HG02943 (cell line): ENCODE measurements at regions not wholly inside any gene's neighbourhood (a gene's known extent, or its start where the extent isn't known, plus 50 kb on each side); places are given as distances from the start of the nearest gene placed in this dataset.
"Not testable (repeated sequence)": the region's sequence is repeated elsewhere in the genome, so short reads cannot be mapped to it uniquely, and the experiment has no call there.

ENCODE experiments used
- ATAC-seq: cut with Tn5 transposase; IDR thresholded peaks from one replicate; pipeline ENCODE4 v1.9.1; 2021; ENCODE audit warnings: mild to moderate bottlenecking, low read depth, moderate library complexity; ENCODE audit not compliant: unreplicated experiment

DNA sequence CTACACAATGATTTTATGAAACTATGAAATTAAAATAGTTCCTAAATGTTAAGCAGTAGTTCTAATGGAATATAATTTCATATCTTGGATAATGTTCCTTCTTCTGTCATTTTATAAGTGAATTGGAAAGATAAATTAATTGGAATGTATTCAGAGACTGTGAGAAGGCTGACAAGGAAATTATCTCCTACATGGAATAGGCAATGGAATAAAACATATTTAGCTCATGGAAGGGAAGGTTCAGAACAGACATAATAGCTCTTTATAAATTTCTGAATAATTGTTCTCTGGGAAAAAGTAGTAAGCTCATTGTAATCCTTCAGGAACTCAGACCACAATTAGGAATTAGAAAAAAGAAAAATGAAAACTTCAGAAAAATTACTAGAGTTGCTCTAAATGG is 1172.3 kb upstream of the SORCS1 start:
- no peak for ATAC-seq

DNA sequence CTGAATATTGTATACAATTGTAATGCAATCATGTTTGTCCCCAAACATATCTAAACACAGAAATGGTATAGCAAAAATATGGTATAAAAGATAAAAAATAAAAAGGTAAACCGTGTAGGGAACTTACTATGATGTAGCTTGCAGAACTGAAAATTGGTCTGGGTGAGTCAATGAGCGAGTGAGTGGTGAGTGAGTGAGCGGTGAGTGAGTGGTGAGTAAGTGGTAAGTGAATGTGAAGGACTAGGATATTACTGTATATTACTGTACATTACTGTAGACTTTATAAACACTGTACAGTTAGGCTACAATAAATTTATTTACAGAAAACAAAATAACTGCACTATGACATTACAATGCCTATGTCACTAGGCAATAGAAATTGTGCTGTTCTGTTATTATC is 1163.2 kb upstream of the SORCS1 start:
- ATAC-seq = no peak

DNA sequence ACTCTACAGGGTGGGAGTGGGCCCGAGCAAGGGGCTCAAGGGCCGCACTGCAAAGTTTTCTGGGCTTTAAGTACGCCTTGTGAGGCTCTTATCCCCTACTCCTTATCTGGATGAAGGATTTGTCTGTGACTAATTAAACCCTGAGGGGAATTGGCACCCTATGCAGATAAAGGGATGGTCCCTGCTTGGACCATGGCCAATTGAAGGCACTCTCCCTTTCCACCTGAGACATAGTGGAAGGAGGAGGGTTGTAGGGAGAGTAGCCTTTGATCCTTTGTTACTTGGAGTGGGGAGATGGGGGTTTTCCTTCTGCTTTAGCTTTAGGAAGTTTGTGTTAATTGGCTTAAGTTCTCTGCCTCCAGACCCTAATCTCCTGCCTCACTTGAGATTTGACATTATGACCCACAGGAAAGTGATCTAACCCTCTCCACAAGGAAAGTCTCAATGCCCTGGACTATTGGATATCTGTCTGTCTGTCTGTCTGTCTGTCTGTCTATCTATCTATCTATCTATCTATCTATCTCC is 1158.8 kb upstream of the SORCS1 start:
- ATAC-seq = no peak

DNA sequence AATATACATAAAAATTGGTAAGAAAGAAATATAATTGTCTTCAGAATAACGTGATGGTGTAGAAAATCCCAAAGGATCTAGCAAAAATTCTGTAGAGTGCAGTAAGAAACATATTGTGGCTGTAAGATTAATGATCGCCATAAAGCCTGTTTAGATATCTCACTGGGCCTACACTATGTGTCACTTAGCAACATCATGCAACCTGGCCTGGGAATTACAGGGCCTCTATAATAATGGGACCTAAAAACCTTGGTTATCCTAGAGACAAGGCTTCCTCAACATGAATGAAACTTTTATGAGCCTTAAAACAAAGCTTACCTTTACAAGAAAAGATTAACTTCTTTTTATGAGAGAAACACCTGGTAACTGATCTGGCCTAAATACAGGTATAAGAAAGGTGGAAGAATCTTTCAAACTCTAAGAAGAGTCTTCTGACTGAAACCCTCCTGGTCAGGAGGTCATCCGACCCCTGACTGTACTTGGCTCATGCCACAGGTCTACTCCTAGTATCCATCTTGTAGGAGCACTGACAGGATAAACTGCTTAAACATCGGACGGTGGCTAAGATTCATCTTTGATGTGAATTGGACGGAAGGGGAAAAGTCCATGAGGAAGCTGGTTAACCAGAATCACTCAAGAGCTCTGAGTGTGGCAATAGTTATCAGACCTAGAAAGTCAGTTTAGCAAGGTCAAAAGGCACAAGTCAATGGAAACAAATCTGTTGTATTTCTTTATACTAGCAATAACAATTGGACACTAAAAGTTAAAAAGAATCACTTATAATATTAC is 1155.1 kb upstream of the SORCS1 start:
- no peak for ATAC-seq

DNA sequence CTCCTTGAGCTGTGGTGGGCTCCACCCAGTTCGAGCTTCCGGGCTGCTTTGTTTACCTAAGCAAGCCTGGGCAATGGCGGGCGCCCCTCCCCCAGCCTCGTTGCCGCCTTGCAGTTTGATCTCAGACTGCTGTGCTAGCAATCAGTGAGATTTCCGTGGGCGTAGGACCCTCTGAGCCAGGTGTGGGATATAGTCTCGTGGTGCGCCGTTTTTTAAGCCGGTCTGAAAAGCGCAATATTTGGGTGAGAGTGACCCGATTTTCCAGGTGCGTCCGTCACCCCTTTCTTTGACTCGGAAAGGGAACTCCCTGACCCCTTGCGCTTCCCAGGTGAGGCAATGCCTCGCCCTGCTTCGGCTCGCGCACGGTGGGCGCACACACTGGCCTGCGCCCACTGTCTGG is 1151.1 kb upstream of the SORCS1 start:
- not testable (repeated sequence) for ATAC-seq

DNA sequence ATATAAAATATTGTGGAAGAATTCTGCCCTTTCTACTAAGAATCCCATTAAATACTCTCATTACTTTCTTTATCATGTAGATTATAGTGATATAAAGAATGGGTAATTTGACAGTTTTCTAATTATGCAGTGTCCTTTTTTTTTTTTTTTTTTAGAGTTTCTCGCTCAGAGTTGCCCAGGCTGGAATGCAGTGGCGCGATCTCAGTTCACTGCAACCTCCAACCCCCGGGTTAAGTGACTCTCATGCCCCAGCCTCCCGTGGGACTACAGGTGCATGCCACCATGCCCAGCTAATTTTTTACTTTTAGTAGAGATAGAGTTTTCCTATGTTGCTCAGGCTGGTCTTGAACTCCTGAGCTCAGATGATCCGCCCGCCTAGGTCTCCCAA is 1143.4 kb upstream of the SORCS1 start:
- no peak for ATAC-seq

DNA sequence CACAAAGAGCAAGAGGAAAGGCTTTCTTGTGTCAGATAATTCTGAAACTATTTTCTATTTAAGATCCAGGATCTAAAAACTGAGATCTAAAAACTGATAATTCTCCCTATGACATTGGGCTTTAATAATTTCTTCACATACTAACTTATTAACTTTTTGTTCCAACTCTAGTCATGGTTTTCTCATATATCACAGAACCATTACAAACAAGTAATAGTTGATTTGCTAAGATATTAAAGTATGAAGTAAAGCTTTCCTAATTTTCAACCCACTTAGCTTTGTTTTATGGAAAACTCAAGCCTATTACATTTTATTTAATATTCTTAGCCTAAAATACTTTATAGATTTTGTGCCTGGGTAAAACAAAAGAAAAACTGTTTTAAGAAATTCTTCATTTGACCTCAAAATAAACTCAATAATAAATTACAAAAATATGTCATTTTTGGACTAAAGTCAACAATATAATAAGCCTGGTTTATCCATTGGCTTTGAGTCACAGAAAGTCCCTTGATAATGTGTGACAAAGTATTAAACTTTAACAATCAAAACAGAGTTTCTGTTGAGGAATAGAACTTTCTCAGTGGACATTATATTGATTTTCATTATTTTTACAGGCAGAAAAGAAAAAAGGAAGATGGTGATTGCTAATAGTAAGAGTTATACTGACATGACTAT is 1142.9 kb upstream of the SORCS1 start:
- no peak for ATAC-seq

DNA sequence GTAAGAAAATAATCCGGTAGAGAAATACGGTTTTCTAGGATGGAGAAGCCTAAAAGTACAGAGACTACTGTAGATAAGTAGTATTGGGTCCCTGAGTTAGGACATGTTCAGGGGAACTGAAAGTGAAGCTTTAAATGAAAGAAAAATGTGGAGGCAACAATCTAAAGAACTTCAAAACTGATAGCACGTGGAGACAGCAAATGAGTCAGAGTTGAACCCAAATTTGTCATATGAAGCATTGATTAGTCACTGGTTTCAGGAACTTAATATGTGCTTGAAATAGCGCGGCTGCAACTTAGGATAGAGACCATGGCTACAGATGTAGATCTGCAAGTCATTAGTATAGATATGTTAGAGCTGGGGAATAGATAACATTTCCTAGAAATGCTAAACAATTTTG is 1138.6 kb upstream of the SORCS1 start:
- ATAC-seq = no peak

DNA sequence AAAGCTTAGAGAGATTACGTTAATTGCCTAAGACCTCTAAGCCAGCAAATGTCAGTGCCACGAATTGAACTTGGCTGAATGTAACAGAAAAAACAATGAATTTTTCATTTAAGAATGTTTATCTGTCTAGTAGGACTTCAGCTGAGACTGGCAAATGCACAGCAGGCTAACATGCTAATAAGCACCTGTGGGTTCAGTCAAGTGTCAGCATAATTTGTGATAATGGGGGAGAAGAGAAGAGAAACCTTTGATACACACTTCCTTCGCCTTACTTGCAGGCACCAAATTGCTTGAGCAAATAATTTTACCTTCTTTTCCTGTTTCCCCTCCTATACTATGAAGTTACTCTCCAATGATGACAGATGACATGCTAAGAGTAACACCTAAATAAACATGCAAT is 1136.5 kb upstream of the SORCS1 start:
- no peak for ATAC-seq

DNA sequence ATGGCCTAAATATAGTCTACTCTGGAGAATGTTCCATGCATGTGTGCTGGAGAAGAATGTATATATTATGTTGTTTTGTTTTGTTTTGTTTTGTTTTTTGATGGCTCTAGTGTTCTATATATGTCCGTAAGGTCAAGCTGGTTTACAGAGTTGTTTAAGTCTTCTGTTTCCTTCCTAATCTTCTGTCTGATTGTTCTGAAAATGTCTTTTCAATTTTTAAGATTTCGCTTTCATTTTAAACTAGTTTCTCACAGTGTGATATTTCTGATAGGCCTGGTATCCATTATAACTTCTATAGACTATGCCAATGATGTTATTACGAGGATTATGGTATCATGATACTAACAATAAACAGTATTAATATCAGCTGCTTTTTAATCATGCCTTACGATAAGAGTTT is 1126.3 kb upstream of the SORCS1 start:
- ATAC-seq = no peak

DNA sequence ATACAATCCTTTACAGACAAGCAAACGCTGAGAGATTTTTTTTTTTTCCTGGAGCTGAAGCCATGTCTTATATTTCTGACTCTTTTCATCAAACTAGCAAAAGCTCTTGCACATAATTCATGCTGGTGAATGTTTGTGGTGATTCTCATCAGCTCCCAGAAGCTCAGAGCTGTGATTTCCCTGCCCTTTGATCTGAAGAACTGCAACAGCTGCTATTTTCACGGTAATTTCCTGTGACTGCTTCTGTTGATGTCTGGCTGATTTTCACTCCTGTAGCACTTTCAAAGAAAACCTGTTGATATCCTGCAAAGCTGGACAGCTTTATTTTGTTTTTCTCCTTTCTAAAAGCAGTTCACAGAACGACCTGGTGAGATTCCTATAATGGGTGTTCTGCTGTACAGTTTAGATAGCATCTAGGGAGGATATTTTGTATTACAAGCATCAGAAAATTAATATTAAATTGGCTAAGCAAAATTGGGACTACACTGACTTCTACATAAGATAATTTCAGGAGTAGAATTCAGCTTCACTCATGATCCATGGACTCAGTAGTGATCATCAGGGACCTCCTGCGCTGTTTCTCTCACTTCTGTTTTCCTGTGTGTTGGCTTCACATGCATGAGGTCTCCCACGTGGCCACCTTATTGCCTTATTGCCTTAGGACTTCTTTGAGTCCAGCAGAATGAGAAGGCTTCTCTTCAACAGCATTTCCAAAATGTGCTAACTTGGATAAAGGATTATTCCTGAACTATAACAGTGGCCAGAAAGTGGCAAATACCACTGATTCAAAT is 1111.6 kb upstream of the SORCS1 start:
- ATAC-seq = no peak

DNA sequence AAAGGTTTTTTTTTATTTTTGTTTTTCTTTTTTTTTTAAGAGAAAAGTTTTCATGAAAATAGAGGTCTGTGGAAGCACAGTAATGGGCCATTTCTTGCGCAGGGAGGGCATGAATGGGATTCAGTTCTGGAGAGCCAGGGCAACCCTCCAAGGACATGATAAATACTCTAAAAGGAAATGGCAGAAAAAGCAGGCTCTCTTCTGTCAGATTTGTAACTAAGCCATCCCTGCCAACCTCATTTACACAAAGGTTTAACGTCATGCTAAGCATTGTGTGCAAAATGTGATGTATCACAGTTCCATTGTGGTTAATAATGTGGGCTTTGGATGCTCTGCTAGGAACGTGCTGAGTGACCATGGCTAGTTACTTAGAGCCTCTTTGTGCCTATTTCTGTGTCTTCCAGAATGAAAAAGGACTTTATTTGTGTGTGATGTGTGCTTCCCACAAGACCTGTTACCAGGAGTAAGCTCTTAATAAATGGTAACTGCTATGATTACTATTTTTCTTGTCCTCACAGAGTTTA is 1095.9 kb upstream of the SORCS1 start:
- ATAC-seq = no peak

DNA sequence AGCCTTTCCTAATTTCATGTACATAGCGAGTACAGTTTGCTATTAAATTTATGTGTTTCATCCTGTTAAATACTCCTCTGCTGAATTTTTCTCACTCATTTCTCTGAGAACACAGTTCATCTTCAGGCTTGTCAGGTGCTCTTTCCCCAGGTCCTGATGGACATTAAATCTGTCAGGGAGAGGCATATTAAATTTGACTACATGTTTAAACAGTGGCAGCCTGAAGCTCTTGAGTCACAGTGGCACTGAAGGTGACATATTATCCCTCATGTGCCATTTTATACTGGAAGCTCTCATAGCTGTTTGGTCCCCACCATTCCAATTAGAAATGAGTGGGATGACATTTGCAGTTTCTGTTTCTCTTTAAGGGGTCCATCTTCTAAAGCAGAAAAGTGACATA is 1089.6 kb upstream of the SORCS1 start:
- no peak for ATAC-seq

DNA sequence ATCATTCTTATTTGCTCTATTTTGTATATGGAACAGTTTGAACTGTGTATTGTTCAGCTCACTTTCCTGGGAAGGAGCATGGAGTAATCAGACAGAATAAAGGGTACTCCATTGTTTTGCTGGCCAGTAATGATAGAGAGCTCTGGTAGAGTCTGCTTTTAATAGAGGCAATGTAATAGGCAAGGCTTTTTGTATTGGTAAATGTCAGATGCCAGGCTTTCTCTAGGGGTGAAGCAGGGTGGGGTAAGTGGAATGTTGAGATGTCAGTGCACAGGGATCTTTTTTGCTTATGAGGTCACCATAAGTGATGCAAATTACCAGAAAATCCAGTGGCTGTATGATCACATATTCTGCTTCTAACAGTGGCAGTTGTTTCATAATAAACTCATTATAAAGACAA is 1088.3 kb upstream of the SORCS1 start:
- no peak for ATAC-seq

DNA sequence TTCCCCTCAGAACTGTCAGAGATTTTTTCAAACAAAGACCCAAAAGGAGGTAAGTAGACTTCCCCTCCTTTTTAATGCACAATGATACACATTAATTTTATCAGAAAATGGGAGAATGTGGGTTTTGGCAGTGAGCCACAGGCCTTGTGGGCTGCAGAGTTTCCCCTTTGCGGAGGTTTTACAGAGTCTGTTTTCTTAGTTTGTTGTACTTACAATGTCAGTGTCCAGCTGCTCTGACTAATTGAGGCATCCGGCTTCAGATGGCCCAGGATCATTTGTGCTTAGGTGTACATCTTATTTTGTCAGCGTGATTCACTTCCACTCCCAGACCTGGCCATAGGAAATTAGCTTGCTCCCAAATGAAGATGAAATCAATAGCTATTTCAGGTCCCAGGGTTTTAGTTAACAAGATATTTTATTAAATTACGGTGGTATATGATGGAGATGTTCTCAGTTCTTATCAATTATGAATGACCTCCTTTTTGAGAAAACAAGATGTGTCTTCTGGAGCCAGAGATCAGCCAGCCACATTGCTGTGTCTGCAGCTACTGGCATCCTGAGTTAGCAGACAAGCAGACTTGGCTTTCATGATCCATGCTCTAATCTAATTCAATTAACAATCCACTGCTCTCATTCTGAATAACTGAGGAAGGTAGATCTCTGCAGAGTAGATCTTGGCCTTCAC is 1086.6 kb upstream of the SORCS1 start:
- no peak for ATAC-seq

DNA sequence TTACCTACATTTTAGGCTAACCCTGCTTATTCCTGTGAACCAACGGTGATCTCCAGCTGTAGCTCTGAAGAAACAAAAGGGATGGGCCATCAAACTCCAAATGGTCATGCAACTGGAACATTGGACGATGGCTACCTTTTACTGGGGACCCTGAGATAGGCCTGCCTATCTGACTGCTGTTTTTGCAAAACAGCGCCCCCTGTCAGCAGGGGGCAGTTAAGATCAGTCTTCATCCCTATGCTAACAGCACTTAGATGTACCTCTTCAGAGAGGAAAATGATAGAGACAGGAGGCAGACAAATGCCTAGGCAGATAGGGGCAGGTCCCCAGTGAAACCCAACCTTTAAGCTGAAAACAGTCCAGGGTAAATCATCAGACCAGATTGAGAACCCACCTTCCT is 1085.4 kb upstream of the SORCS1 start:
- no peak for ATAC-seq

DNA sequence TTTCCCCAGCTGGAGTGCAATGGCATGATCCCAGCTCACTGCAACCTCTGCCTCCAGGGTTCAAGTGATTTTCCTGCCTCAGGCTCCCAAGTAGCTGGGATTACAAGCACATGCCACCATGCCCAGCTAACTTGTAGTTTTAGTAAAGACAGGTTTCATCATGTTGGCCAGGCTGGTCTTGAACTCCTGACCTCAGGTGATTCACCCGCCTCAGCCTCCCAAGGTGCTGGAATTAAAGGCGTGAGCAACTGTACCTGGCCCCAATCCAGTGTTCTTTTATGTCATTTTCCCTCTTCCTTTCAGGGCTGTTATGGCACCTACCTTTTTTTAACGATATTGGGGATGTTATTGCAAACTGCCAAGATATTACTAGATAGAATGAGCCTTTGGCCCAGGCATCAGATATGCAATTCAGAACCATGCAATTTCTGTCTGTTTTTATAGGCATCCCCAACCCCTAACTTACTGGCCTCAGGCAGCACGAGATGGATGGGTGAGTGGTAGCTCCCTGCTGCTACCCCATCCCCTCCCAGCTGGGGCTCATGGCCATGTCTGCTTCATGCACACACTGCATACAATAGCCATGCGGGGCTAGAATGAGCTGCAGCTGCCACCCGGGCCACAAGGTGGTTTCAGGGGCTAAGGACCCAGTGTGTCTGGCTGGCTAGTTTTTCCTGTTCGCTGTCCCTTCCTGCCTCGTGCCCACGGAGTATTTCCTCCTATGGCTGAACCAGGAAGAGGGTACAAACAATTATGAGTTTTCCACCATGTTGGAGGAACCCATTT is 1080.1 kb upstream of the SORCS1 start:
- ATAC-seq = no peak

DNA sequence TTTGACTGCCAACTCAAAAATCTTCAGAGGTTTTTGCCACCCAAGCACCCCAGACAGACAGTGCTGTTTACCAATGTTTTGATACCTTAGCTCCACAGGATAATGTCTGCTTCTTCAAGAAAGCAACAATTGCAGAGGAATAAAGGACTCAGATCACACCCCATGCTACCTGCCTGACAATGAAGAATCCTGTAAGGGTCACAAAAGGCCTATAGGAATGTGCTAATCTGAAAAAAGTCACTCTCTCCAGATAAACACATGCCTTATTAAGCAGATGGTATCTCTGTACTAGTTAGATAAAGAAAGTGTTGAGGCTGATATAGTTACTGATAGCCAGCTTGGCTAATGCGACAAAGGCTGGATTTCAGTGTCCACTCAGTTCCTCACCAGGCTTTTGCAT is 1076.7 kb upstream of the SORCS1 start:
- ATAC-seq = no peak

DNA sequence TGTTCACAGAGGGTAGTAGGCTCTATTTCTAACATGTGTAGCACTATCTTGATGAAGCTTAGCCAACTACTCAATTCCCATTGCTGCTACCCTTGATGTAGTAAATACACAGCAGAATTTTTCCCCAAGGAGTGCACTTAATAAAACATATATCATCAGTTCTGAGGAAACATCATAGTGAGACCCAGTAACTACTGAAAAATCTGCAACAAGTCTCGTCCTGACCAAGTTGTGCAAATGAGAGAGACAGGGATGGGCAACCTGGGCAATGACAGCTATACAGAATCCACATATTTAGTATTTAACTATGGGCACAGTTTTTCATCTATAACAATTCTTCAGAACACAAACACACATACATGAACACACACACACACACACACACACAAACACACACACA is 1073.8 kb upstream of the SORCS1 start:
- ATAC-seq = no peak
